Dendritic cell treated with granulocyte-macrophage colony-stimulating factor and Interleukin-4, amounts not matched to agents 40 ng/mL and 50 ng/mL, for 4 days (primary cell): ENCODE measurements at regions not wholly inside any gene's neighbourhood (a gene's known extent, or its start where the extent isn't known, plus 50 kb on each side); places are given as distances from the start of the nearest gene placed in this dataset.

Experiments
- H3K27ac Mint-ChIP-seq: one replicate; pipeline ENCODE4 v1.8.0; 2022; ENCODE audit warnings: mild to moderate bottlenecking, mixed read lengths
- H3K27me3 Mint-ChIP-seq: one replicate; pipeline ENCODE4 v1.8.0; 2022; ENCODE audit warnings: mild to moderate bottlenecking, mixed read lengths
- H3K36me3 Mint-ChIP-seq: one replicate; pipeline ENCODE4 v1.8.0; 2022; ENCODE audit warnings: low read depth, mixed read lengths
- H3K4me1 Mint-ChIP-seq: one replicate; pipeline ENCODE4 v1.8.0; 2022; ENCODE audit warnings: low read depth, mixed read lengths
- H3K4me3 Mint-ChIP-seq: one replicate; pipeline ENCODE4 v1.8.0; 2022; ENCODE audit warnings: mild to moderate bottlenecking, moderate library complexity, mixed read lengths
- H3K9me3 Mint-ChIP-seq: one replicate; pipeline ENCODE4 v1.8.0; 2022; ENCODE audit warnings: mixed read lengths
- intact Hi-C: fragments of 100-400 bp; cut with micrococcal nuclease; formaldehyde crosslinking; loops from one replicate; pipeline ENCODE4 v1.15.0; 2022

GRCh38 chr6:91435630-91436029 lies 848.8 kb upstream of the MAP3K7 start:
- H3K27ac Mint-ChIP-seq = no peak overlapping the region
- no peaks in the 10 kb centered on the region for H3K4me1 Mint-ChIP-seq
- no peak overlapping the region for H3K4me3 Mint-ChIP-seq
- no peaks in the 10 kb centered on the region for H3K9me3 Mint-ChIP-seq
- intact Hi-C loops = no loop called here
- H3K36me3 Mint-ChIP-seq = no peaks in the 10 kb centered on the region
- H3K27me3 Mint-ChIP-seq = no peaks in the 10 kb centered on the region

GRCh38 chr6:91434576-91434975 lies 847.7 kb upstream of the MAP3K7 start:
- intact Hi-C loops = no loop called here
- no peaks in the 10 kb centered on the region for H3K4me1 Mint-ChIP-seq
- H3K27ac Mint-ChIP-seq = no peak overlapping the region
- no peaks in the 10 kb centered on the region for H3K36me3 Mint-ChIP-seq
- no peaks in the 10 kb centered on the region for H3K9me3 Mint-ChIP-seq
- H3K4me3 Mint-ChIP-seq = no peak overlapping the region
- H3K27me3 Mint-ChIP-seq = no peaks in the 10 kb centered on the region

GRCh38 chr6:91433660-91434534 lies 847.0 kb upstream of the MAP3K7 start:
- no peak overlapping the region for H3K4me3 Mint-ChIP-seq
- H3K27me3 Mint-ChIP-seq = no peaks in the 10 kb centered on the region

GRCh38 chr6:91428953-91429560 lies 842.2 kb upstream of the MAP3K7 start:
- no peaks in the 10 kb centered on the region for H3K36me3 Mint-ChIP-seq
- no peak overlapping the region for H3K4me3 Mint-ChIP-seq
- no peaks in the 10 kb centered on the region for H3K9me3 Mint-ChIP-seq
- no peaks in the 10 kb centered on the region for H3K27me3 Mint-ChIP-seq
- intact Hi-C loops = no loop called here
- H3K4me1 Mint-ChIP-seq = no peaks in the 10 kb centered on the region
- no peak overlapping the region for H3K27ac Mint-ChIP-seq

More at GRCh38 chr6:91433660-91434534, 847.0 kb upstream of the MAP3K7 start:
- no peak overlapping the region for H3K27ac Mint-ChIP-seq
- no peaks in the 10 kb centered on the region for H3K4me1 Mint-ChIP-seq
- no peaks in the 10 kb centered on the region for H3K36me3 Mint-ChIP-seq
- no peaks in the 10 kb centered on the region for H3K9me3 Mint-ChIP-seq
- intact Hi-C loops = no loop called here

GRCh38 chr6:91428296-91428695 lies 841.4 kb upstream of the MAP3K7 start:
- H3K27ac Mint-ChIP-seq = no peak overlapping the region

GRCh38 chr6:91420243-91420642 lies 833.4 kb upstream of the MAP3K7 start:
- Mint-ChIP-seq H3K27me3 (no peaks in the 10 kb centered on the region), H3K4me3 (no peak overlapping the region), H3K27ac (no peak overlapping the region), H3K36me3 (no peaks in the 10 kb centered on the region), H3K4me1 (no peaks in the 10 kb centered on the region), H3K9me3 (peaks cover 35% of the 10 kb centered on the region)
- intact Hi-C loops = no loop called here

More at GRCh38 chr6:91428296-91428695, 841.4 kb upstream of the MAP3K7 start:
- Mint-ChIP-seq H3K9me3 (no peaks in the 10 kb centered on the region), H3K4me1 (no peaks in the 10 kb centered on the region), H3K27me3 (no peaks in the 10 kb centered on the region), H3K36me3 (no peaks in the 10 kb centered on the region), H3K4me3 (no peak overlapping the region)
- intact Hi-C loops = no loop called here

- no peaks in the 10 kb centered on the region for H3K27me3 Mint-ChIP-seq
- H3K4me1 Mint-ChIP-seq = no peaks in the 10 kb centered on the region
- H3K9me3 Mint-ChIP-seq = peaks cover 18% of the 10 kb centered on the region
- H3K27ac Mint-ChIP-seq = no peak overlapping the region
- H3K4me3 Mint-ChIP-seq = no peak overlapping the region
- intact Hi-C loops = no loop called here
- H3K36me3 Mint-ChIP-seq = no peaks in the 10 kb centered on the region
Measured at GRCh38 chr6:91415031-91415605, 828.2 kb upstream of the MAP3K7 start.

- no peaks in the 10 kb centered on the region for H3K27me3 Mint-ChIP-seq
- no peak overlapping the region for H3K27ac Mint-ChIP-seq
- H3K9me3 Mint-ChIP-seq = no peaks in the 10 kb centered on the region
- H3K4me3 Mint-ChIP-seq = no peak overlapping the region
- H3K4me1 Mint-ChIP-seq = no peaks in the 10 kb centered on the region
- no peaks in the 10 kb centered on the region for H3K36me3 Mint-ChIP-seq
- intact Hi-C loops = no loop called here
Measured at GRCh38 chr6:91412532-91412931, 825.7 kb upstream of the MAP3K7 start.

- peaks cover 16% of the 10 kb centered on the region for H3K9me3 Mint-ChIP-seq
- no peaks in the 10 kb centered on the region for H3K36me3 Mint-ChIP-seq
- no peak overlapping the region for H3K27ac Mint-ChIP-seq
- H3K27me3 Mint-ChIP-seq = no peaks in the 10 kb centered on the region
- no peak overlapping the region for H3K4me3 Mint-ChIP-seq
- intact Hi-C loops = no loop called here
- no peaks in the 10 kb centered on the region for H3K4me1 Mint-ChIP-seq
Measured at GRCh38 chr6:91407706-91408105, 820.8 kb upstream of the MAP3K7 start.

GRCh38 chr6:91392951-91393350 lies 806.1 kb upstream of the MAP3K7 start:
- H3K27me3 Mint-ChIP-seq = no peaks in the 10 kb centered on the region
- H3K4me1 Mint-ChIP-seq = no peaks in the 10 kb centered on the region
- no peak overlapping the region for H3K4me3 Mint-ChIP-seq
- H3K36me3 Mint-ChIP-seq = no peaks in the 10 kb centered on the region
- intact Hi-C loops = no loop called here
- H3K27ac Mint-ChIP-seq = no peak overlapping the region
- peaks cover 31% of the 10 kb centered on the region for H3K9me3 Mint-ChIP-seq

- Mint-ChIP-seq H3K27me3 (no peaks in the 10 kb centered on the region), H3K27ac (no peak overlapping the region), H3K4me3 (no peak overlapping the region), H3K36me3 (no peaks in the 10 kb centered on the region), H3K9me3 (peaks cover 40% of the 10 kb centered on the region), H3K4me1 (no peaks in the 10 kb centered on the region)
- intact Hi-C loops = no loop called here
Measured at GRCh38 chr6:91387290-91388059, 800.6 kb upstream of the MAP3K7 start.

- no peaks in the 10 kb centered on the region for H3K4me1 Mint-ChIP-seq
- no peak overlapping the region for H3K27ac Mint-ChIP-seq
- H3K36me3 Mint-ChIP-seq = no peaks in the 10 kb centered on the region
- intact Hi-C loops = no loop called here
- peaks cover 40% of the 10 kb centered on the region for H3K9me3 Mint-ChIP-seq
- H3K4me3 Mint-ChIP-seq = no peak overlapping the region
- H3K27me3 Mint-ChIP-seq = no peaks in the 10 kb centered on the region
Measured at GRCh38 chr6:91386204-91386603, 799.3 kb upstream of the MAP3K7 start.

GRCh38 chr6:91383207-91383606 lies 796.3 kb upstream of the MAP3K7 start:
- intact Hi-C loops = no loop called here
- H3K9me3 Mint-ChIP-seq = peaks cover 19% of the 10 kb centered on the region

GRCh38 chr6:91376686-91377085 lies 789.8 kb upstream of the MAP3K7 start:
- Mint-ChIP-seq H3K4me1 (no peaks in the 10 kb centered on the region), H3K4me3 (no peak overlapping the region), H3K27ac (no peak overlapping the region), H3K9me3 (peaks cover 20% of the 10 kb centered on the region), H3K27me3 (no peaks in the 10 kb centered on the region), H3K36me3 (no peaks in the 10 kb centered on the region)
- intact Hi-C loops = no loop called here

More at GRCh38 chr6:91383207-91383606, 796.3 kb upstream of the MAP3K7 start:
- no peaks in the 10 kb centered on the region for H3K27me3 Mint-ChIP-seq
- no peak overlapping the region for H3K27ac Mint-ChIP-seq
- H3K36me3 Mint-ChIP-seq = no peaks in the 10 kb centered on the region
- H3K4me3 Mint-ChIP-seq = no peak overlapping the region
- no peaks in the 10 kb centered on the region for H3K4me1 Mint-ChIP-seq
